ENCODE measurements at regions not wholly inside any gene's neighbourhood (a gene's known extent, or its start where the extent isn't known, plus 50 kb on each side); places are given as distances from the start of the nearest gene placed in this dataset.
"Not testable (repeated sequence)": the region's sequence is repeated elsewhere in the genome, so short reads cannot be mapped to it uniquely, and the experiment has no call there.

- Mint-ChIP-seq H3K4me3 (ENCODE audit: unreplicated experiment) (no peak overlapping the region), H3K9me3 (ENCODE audit: unreplicated experiment) (no peaks in the 10 kb centered on the region)
- TF ChIP-seq CTCF (IDR thresholded peaks at IDR 0.05; ENCODE audit: insufficient read depth in 1 of 2, low read depth in 1 of 2, low read length in 1 of 2, severe bottlenecking in 1 of 2, unreplicated experiment in 1 of 2): no peak
Observed at GRCh38 chr1:221998781-221999180, 256.9 kb upstream of the DUSP10 start.

GRCh38 chr1:221998186-221998612 lies 256.3 kb upstream of the DUSP10 start:
- no peaks in the 10 kb centered on the region for H3K27me3 ChIP-seq (replicated peaks; ENCODE audit: control insufficient read depth, insufficient read depth, low read length)
- ChIA-PET CTCF (no interaction called here), POLR2A (no interaction called here)
- no peaks in the 10 kb centered on the region for H3K9me3 ChIP-seq
- intact Hi-C loops (cut with micrococcal nuclease; ENCODE audit: unreplicated experiment): loop anchor here (10.0 kb wide), 1 partner anchor 253 kb away; the partner anchor contains the start of gene DUSP10
- TF ChIP-seq CTCF (IDR thresholded peaks at IDR 0.05; ENCODE audit: insufficient read depth in 1 of 2, low read depth in 1 of 2, low read length in 1 of 2, severe bottlenecking in 1 of 2, unreplicated experiment in 1 of 2): no peak
- H3K9me3 Mint-ChIP-seq (ENCODE audit: unreplicated experiment): no peaks in the 10 kb centered on the region
- H3K27ac Mint-ChIP-seq (ENCODE audit: unreplicated experiment): no peak overlapping the region
- no TSS peak for BruUV-seq (replicated peaks)
- no peaks in the 10 kb centered on the region for H3K36me3 ChIP-seq (ENCODE audit: control insufficient read depth, insufficient read depth, low read length)
- no peak overlapping the region for H3K4me3 Mint-ChIP-seq (ENCODE audit: unreplicated experiment)
- no peaks in the 10 kb centered on the region for H3K27me3 Mint-ChIP-seq (ENCODE audit: insufficient read depth, unreplicated experiment)
- no peaks in the 10 kb centered on the region for H3K4me1 ChIP-seq
- H3K4me1 Mint-ChIP-seq (ENCODE audit: low read depth, unreplicated experiment): no peaks in the 10 kb centered on the region
- H3K36me3 Mint-ChIP-seq (ENCODE audit: insufficient read depth, unreplicated experiment): no peaks in the 10 kb centered on the region
- DNase-seq: no peak
- no peak overlapping the region for H3K4me3 ChIP-seq (ENCODE audit: low read depth, low read length)

More at GRCh38 chr1:221998781-221999180, 256.9 kb upstream of the DUSP10 start:
- BruUV-seq (replicated peaks): no TSS peak
- POLR2A ChIA-PET: no interaction called here
- Histone ChIP-seq H3K27me3 (replicated peaks; ENCODE audit: control insufficient read depth, insufficient read depth, low read length) (no peaks in the 10 kb centered on the region), H3K4me1 (no peaks in the 10 kb centered on the region), H3K4me3 (ENCODE audit: low read depth, low read length) (no peak overlapping the region), H3K36me3 (ENCODE audit: control insufficient read depth, insufficient read depth, low read length) (no peaks in the 10 kb centered on the region), H3K9me3 (no peaks in the 10 kb centered on the region)
- CTCF ChIA-PET: no interaction called here
- H3K27me3 Mint-ChIP-seq (ENCODE audit: insufficient read depth, unreplicated experiment): no peaks in the 10 kb centered on the region
- intact Hi-C loops (cut with micrococcal nuclease; ENCODE audit: unreplicated experiment): loop anchor here (10.0 kb wide), 1 partner anchor 254 kb away; the partner anchor contains the start of gene DUSP10
- DNase-seq: no peak
- H3K27ac Mint-ChIP-seq (ENCODE audit: unreplicated experiment): no peak overlapping the region
- no peaks in the 10 kb centered on the region for H3K4me1 Mint-ChIP-seq (ENCODE audit: low read depth, unreplicated experiment)
- no peaks in the 10 kb centered on the region for H3K36me3 Mint-ChIP-seq (ENCODE audit: insufficient read depth, unreplicated experiment)

- H3K9me3 ChIP-seq; CTCF ChIA-PET; POLR2A ChIA-PET; H3K36me3 ChIP-seq (ENCODE audit: control insufficient read depth, insufficient read depth, low read length); DNase-seq; H3K4me3 ChIP-seq (ENCODE audit: low read depth, low read length); H3K27me3 ChIP-seq (replicated peaks; ENCODE audit: control insufficient read depth, insufficient read depth, low read length); H3K4me1 ChIP-seq; H3K36me3 Mint-ChIP-seq (ENCODE audit: insufficient read depth, unreplicated experiment); H3K4me3 Mint-ChIP-seq (ENCODE audit: unreplicated experiment); H3K27ac Mint-ChIP-seq (ENCODE audit: unreplicated experiment); BruUV-seq (replicated peaks); H3K9me3 Mint-ChIP-seq (ENCODE audit: unreplicated experiment); H3K4me1 Mint-ChIP-seq (ENCODE audit: low read depth, unreplicated experiment); H3K27me3 Mint-ChIP-seq (ENCODE audit: insufficient read depth, unreplicated experiment): not testable (repeated sequence)
- intact Hi-C loops (cut with micrococcal nuclease; ENCODE audit: unreplicated experiment): loop anchor here (10.0 kb wide), 1 partner anchor 252 kb away; the partner anchor contains the start of gene DUSP10
Observed at GRCh38 chr1:221997012-221997411, 255.1 kb upstream of the DUSP10 start.

- no TSS peak for BruUV-seq (replicated peaks)
- no peaks in the 10 kb centered on the region for H3K4me1 ChIP-seq
- no peak for DNase-seq
- no peaks in the 10 kb centered on the region for H3K9me3 Mint-ChIP-seq (ENCODE audit: unreplicated experiment)
- no peaks in the 10 kb centered on the region for H3K27me3 Mint-ChIP-seq (ENCODE audit: insufficient read depth, unreplicated experiment)
- H3K27ac Mint-ChIP-seq (ENCODE audit: unreplicated experiment): no peak overlapping the region
- ChIA-PET CTCF (no interaction called here), POLR2A (no interaction called here)
- TF ChIP-seq CTCF (IDR thresholded peaks at IDR 0.05; ENCODE audit: insufficient read depth in 1 of 2, low read depth in 1 of 2, low read length in 1 of 2, severe bottlenecking in 1 of 2, unreplicated experiment in 1 of 2): no peak
- intact Hi-C loops (cut with micrococcal nuclease; ENCODE audit: unreplicated experiment): loop anchor here (10.0 kb wide), 1 partner anchor 250 kb away; the partner anchor contains the start of gene DUSP10
- H3K4me3 ChIP-seq (ENCODE audit: low read depth, low read length): no peak overlapping the region
- H3K4me3 Mint-ChIP-seq (ENCODE audit: unreplicated experiment): no peak overlapping the region
- no peaks in the 10 kb centered on the region for H3K9me3 ChIP-seq
- H3K36me3 Mint-ChIP-seq (ENCODE audit: insufficient read depth, unreplicated experiment): no peaks in the 10 kb centered on the region
- H3K36me3 ChIP-seq (ENCODE audit: control insufficient read depth, insufficient read depth, low read length): no peaks in the 10 kb centered on the region
- H3K4me1 Mint-ChIP-seq (ENCODE audit: low read depth, unreplicated experiment): no peaks in the 10 kb centered on the region
- no peaks in the 10 kb centered on the region for H3K27me3 ChIP-seq (replicated peaks; ENCODE audit: control insufficient read depth, insufficient read depth, low read length)
Observed at GRCh38 chr1:221994939-221995338, 253.1 kb upstream of the DUSP10 start.

Measured in Caco-2 (cell line).